HG03342 (cell line): ENCODE measurements at regions not wholly inside any gene's neighbourhood (a gene's known extent, or its start where the extent isn't known, plus 50 kb on each side); places are given as distances from the start of the nearest gene placed in this dataset.
"Not testable (repeated sequence)": the region's sequence is repeated elsewhere in the genome, so short reads cannot be mapped to it uniquely, and the experiment has no call there.

Experiments used
- ATAC-seq: cut with Tn5 transposase; IDR thresholded peaks from one replicate; pipeline ENCODE4 v1.9.1; 2021; ENCODE audit warnings: mild to moderate bottlenecking, moderate library complexity; ENCODE audit not compliant: unreplicated experiment

DNA sequence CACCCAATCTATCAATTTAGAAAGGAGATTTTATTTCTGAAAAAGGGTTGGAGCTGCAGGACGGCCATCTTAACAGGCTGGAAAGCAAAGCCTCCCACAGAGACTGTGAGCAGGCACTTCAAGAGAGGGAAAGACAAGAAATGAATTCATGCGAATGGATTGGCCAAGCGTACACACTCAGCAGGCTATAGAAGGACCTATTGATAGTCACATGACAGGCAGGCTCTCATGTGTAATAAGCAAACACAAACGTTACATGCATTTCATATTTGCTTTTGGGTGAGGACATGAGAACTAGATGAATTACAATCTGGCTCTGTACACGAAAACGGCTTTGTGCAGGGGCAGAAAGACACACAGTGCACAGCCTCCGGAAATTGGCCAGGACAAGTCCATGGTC lies 83.9 kb upstream of the GOLGA6L6 start:
- not testable (repeated sequence) for ATAC-seq

GRCh38 chr15:20624085-20624484 lies 82.5 kb upstream of the GOLGA6L6 start:
- ATAC-seq = not testable (repeated sequence)

GRCh38 chr15:20622117-20622516 lies 80.5 kb upstream of the GOLGA6L6 start:
- ATAC-seq = not testable (repeated sequence)

DNA sequence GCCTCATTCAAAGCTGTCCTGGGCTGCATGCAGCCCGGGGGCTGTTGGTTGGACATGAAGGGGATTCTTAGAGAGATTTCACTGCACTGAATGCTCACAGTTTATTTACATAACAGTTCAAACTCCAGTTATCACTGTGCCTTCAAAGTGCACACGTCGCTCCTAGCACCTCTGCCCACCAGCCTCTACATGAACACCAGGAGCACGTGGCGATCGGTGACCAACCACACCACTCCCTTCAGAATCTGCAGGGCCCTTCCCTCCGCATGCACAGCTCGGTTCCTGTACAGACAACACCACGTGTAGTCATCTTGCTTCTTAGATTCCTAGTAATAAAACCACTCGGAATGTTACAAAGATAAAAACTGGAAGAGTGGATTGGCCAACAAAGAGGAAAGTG lies 72.9 kb upstream of the GOLGA6L6 start:
- ATAC-seq = not testable (repeated sequence)

GRCh38 chr15:20612796-20613195 lies 71.2 kb upstream of the GOLGA6L6 start:
- not testable (repeated sequence) for ATAC-seq

DNA sequence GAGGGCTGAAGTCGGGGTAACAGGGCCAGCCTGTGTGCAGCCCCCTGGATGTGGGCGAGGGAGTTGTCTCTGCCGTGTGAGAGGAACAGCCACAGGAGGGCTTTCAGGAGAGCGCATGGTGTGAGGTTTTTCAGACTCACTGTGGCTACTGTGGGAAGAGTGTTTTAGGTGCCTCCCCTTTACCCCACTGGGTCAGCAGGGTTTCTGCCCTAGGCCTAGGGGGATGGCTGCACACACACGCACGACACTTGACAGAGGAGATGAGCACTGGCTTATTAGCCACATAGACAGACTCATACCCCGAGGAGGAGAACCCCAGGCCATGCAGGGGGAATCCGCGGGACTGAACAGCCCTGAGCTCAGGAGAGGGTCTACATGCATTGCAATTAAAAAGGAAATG lies 70.8 kb upstream of the GOLGA6L6 start:
- not testable (repeated sequence) for ATAC-seq

GRCh38 chr15:20611667-20612290 lies 70.2 kb upstream of the GOLGA6L6 start:
- ATAC-seq = not testable (repeated sequence)

- not testable (repeated sequence) for ATAC-seq
Observed at GRCh38 chr15:20608179-20608578, 66.6 kb upstream of the GOLGA6L6 start.

DNA sequence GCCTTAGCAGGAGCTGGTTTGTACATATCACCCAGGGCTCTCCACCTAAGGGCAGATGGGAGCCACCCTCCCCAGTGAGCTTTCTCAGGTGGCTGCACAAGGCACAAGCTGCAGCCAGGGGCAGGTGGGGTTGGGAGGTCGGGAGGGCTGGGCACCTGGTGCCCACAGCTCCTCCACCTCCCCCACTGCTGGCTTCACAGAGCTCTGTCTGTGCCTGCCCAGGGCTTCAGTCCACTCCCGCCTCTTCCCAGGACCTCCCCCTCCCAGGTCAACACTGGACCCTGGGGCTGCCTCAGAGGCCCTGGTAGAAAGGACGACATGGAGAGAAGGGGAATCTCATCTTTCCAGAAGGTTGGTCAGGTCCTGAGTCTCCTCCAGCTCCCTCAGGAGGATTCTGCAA lies 55.6 kb upstream of the GOLGA6L6 start:
- not testable (repeated sequence) for ATAC-seq

DNA sequence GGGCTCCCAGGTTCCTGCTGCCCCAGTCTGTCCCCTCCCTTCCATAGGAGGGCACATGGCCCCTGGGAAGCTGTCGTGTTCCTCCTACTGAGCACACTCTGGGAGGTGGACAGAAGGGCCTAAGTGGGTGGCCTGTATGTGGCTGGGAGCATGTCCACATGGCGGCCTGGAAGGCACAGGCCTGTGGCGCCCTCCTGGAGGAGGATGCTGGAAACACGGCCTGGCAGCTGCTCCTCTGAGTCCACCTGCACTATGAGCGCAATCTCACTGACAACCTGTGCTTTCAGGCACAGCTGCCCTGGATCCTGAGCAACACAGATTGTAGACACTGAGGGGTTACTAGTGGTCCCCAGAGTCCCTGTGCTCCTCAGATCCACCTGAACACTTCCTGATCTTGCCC lies 52.6 kb upstream of the GOLGA6L6 start:
- not testable (repeated sequence) for ATAC-seq

GRCh38 chr15:20591936-20592335 lies 50.3 kb upstream of the GOLGA6L6 start:
- not testable (repeated sequence) for ATAC-seq
